ENCODE measurements at regions not wholly inside any gene's neighbourhood (a gene's known extent, or its start where the extent isn't known, plus 50 kb on each side); places are given as distances from the start of the nearest gene placed in this dataset.

- no peak for DNase-seq
- Histone ChIP-seq H3K9me3 (ENCODE audit: insufficient read depth, low read length, severe bottlenecking) (no peaks in the 10 kb centered on the region), H3K9ac (ENCODE audit: low read depth, low read length) (no peak overlapping the region), H4K20me1 (ENCODE audit: insufficient read depth, low read length) (no peaks in the 10 kb centered on the region), H2AFZ (ENCODE audit: low read depth, low read length) (no peak overlapping the region), H3K27ac (ENCODE audit: low read length) (no peak overlapping the region), H3K27me3 (ENCODE audit: insufficient read depth, low read length, poor library complexity) (no peaks in the 10 kb centered on the region), H3K36me3 (ENCODE audit: insufficient read depth, low read length) (no peaks in the 10 kb centered on the region), H3K4me1 (ENCODE audit: insufficient read depth, low read length) (no peaks in the 10 kb centered on the region), H3K4me3 (ENCODE audit: low read depth in 1 of 2, low read length in 2 of 2) (no peak overlapping the region), H3K4me2 (ENCODE audit: insufficient read depth, low read length) (no peak overlapping the region), H3K79me2 (ENCODE audit: insufficient read depth, low read length) (no peaks in the 10 kb centered on the region)
- TF ChIP-seq EZH2 (IDR thresholded peaks at IDR 0.05; ENCODE audit: borderline replicate concordance, low read depth, low read length, severe bottlenecking): no peak
- TF ChIP-seq, protein P1, sequence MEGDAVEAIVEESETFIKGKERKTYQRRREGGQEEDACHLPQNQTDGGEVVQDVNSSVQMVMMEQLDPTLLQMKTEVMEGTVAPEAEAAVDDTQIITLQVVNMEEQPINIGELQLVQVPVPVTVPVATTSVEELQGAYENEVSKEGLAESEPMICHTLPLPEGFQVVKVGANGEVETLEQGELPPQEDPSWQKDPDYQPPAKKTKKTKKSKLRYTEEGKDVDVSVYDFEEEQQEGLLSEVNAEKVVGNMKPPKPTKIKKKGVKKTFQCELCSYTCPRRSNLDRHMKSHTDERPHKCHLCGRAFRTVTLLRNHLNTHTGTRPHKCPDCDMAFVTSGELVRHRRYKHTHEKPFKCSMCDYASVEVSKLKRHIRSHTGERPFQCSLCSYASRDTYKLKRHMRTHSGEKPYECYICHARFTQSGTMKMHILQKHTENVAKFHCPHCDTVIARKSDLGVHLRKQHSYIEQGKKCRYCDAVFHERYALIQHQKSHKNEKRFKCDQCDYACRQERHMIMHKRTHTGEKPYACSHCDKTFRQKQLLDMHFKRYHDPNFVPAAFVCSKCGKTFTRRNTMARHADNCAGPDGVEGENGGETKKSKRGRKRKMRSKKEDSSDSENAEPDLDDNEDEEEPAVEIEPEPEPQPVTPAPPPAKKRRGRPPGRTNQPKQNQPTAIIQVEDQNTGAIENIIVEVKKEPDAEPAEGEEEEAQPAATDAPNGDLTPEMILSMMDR (IDR thresholded peaks at IDR 0.05; ENCODE audit: borderline replicate concordance, extremely low read depth, low read length, poor library complexity, severe bottlenecking): no peak
- ATAC-seq (ENCODE audit: insufficient read depth, low read depth): no peak
Observed at GRCh38 chr5:93874080-93874479, 132.7 kb upstream of the POU5F2 start.

DNA sequence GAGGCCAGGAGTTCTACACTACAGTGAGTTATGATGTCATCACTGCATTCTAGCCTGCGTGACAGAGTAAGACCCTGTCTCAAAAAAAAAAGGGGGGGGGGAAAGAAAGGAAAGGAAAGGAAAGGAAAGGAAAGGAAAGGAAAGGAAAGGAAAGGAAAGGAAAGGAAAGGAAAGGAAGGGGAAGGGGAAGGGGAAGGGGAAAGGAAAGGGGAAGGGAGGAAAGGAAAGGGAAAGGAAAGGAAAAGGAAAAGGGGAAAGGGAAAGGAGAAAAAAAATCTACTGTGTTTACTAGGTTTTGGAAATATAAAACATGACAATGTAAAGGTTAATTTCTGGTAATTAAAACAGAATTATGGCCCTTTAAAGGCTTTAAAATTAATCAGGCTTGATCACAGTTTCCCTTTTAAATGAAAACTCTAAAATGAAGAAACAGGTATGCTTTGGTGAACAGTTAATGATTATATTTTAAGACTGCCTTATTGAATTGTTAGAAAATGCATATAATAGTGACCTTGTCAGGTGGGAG, 131.9 kb upstream of the POU5F2 start:
- TF ChIP-seq, protein P1 (IDR thresholded peaks at IDR 0.05; ENCODE audit: borderline replicate concordance, extremely low read depth, low read length, poor library complexity, severe bottlenecking): no peak
- no peak for TF ChIP-seq EZH2 (IDR thresholded peaks at IDR 0.05; ENCODE audit: borderline replicate concordance, low read depth, low read length, severe bottlenecking)
- Histone ChIP-seq H3K36me3 (ENCODE audit: insufficient read depth, low read length) (no peaks in the 10 kb centered on the region), H3K27ac (ENCODE audit: low read length) (no peak overlapping the region), H3K4me2 (ENCODE audit: insufficient read depth, low read length) (no peak overlapping the region), H4K20me1 (ENCODE audit: insufficient read depth, low read length) (no peaks in the 10 kb centered on the region), H3K9ac (ENCODE audit: low read depth, low read length) (no peak overlapping the region), H2AFZ (ENCODE audit: low read depth, low read length) (no peak overlapping the region), H3K4me1 (ENCODE audit: insufficient read depth, low read length) (no peaks in the 10 kb centered on the region), H3K4me3 (ENCODE audit: low read depth in 1 of 2, low read length in 2 of 2) (no peak overlapping the region), H3K79me2 (ENCODE audit: insufficient read depth, low read length) (no peaks in the 10 kb centered on the region), H3K9me3 (ENCODE audit: insufficient read depth, low read length, severe bottlenecking) (no peaks in the 10 kb centered on the region), H3K27me3 (ENCODE audit: insufficient read depth, low read length, poor library complexity) (no peaks in the 10 kb centered on the region)
- ATAC-seq (ENCODE audit: insufficient read depth, low read depth) (no peak), DNase-seq (no peak)

- Histone ChIP-seq H3K4me3 (ENCODE audit: low read depth in 1 of 2, low read length in 2 of 2) (no peak overlapping the region), H3K27me3 (ENCODE audit: insufficient read depth, low read length, poor library complexity) (no peaks in the 10 kb centered on the region), H3K27ac (ENCODE audit: low read length) (no peak overlapping the region), H2AFZ (ENCODE audit: low read depth, low read length) (no peak overlapping the region), H3K36me3 (ENCODE audit: insufficient read depth, low read length) (peaks cover 4% of the 10 kb centered on the region; the same call in 1 of the 2 replicates), H3K4me1 (ENCODE audit: insufficient read depth, low read length) (no peaks in the 10 kb centered on the region), H3K79me2 (ENCODE audit: insufficient read depth, low read length) (no peaks in the 10 kb centered on the region), H3K4me2 (ENCODE audit: insufficient read depth, low read length) (no peak overlapping the region), H3K9me3 (ENCODE audit: insufficient read depth, low read length, severe bottlenecking) (no peaks in the 10 kb centered on the region), H4K20me1 (ENCODE audit: insufficient read depth, low read length) (no peaks in the 10 kb centered on the region), H3K9ac (ENCODE audit: low read depth, low read length) (no peak overlapping the region)
- TF ChIP-seq, protein P1 (IDR thresholded peaks at IDR 0.05; ENCODE audit: borderline replicate concordance, extremely low read depth, low read length, poor library complexity, severe bottlenecking): no peak
- no peak for TF ChIP-seq EZH2 (IDR thresholded peaks at IDR 0.05; ENCODE audit: borderline replicate concordance, low read depth, low read length, severe bottlenecking)
- DNase-seq (no peak), ATAC-seq (ENCODE audit: insufficient read depth, low read depth) (no peak)
Observed at GRCh38 chr5:93870649-93871048, 129.2 kb upstream of the POU5F2 start.

- no peaks in the 10 kb centered on the region for H3K9me3 ChIP-seq (ENCODE audit: insufficient read depth, low read length, severe bottlenecking)
- no peak overlapping the region for H3K4me2 ChIP-seq (ENCODE audit: insufficient read depth, low read length)
- H3K9ac ChIP-seq (ENCODE audit: low read depth, low read length): no peak overlapping the region
- no peak overlapping the region for H3K27ac ChIP-seq (ENCODE audit: low read length)
- TF ChIP-seq EZH2 (IDR thresholded peaks at IDR 0.05; ENCODE audit: borderline replicate concordance, low read depth, low read length, severe bottlenecking): no peak
- TF ChIP-seq, protein P1 (IDR thresholded peaks at IDR 0.05; ENCODE audit: borderline replicate concordance, extremely low read depth, low read length, poor library complexity, severe bottlenecking): no peak
- H3K79me2 ChIP-seq (ENCODE audit: insufficient read depth, low read length): no peaks in the 10 kb centered on the region
- ATAC-seq (ENCODE audit: insufficient read depth, low read depth) (no peak), DNase-seq (no peak)
- H3K4me3 ChIP-seq (ENCODE audit: low read depth in 1 of 2, low read length in 2 of 2): no peak overlapping the region
- peaks cover 4% of the 10 kb centered on the region; the same call in 1 of the 2 replicates for H3K36me3 ChIP-seq (ENCODE audit: insufficient read depth, low read length)
- H4K20me1 ChIP-seq (ENCODE audit: insufficient read depth, low read length): no peaks in the 10 kb centered on the region
- H2AFZ ChIP-seq (ENCODE audit: low read depth, low read length): no peak overlapping the region
- H3K27me3 ChIP-seq (ENCODE audit: insufficient read depth, low read length, poor library complexity): no peaks in the 10 kb centered on the region
- H3K4me1 ChIP-seq (ENCODE audit: insufficient read depth, low read length): no peaks in the 10 kb centered on the region
Observed at GRCh38 chr5:93868851-93869250, 127.5 kb upstream of the POU5F2 start.
